ENCODE measurements at regions not wholly inside any gene's neighbourhood (a gene's known extent, or its start where the extent isn't known, plus 50 kb on each side); places are given as distances from the start of the nearest gene placed in this dataset.

GRCh38 chr3:124656531-124656930 is 73.7 kb upstream of the UMPS start:
- H3K36me3 ChIP-seq (ENCODE audit: control insufficient read depth, insufficient read depth, low read length), result no peaks in the 10 kb centered on the region
- no TSS peak for BruUV-seq (replicated peaks)
- no peak overlapping the region for H3K27ac ChIP-seq (ENCODE audit: low read length)
- CTCF ChIA-PET, result no interaction called here
- in situ Hi-C loops (cut with HindIII; ENCODE audit: low pct_unique_long_range_greater_than_20kb, low sequenced_read_pairs), result no loop called here
- no peak for TF ChIP-seq POLR2AphosphoS5 (IDR thresholded peaks at IDR 0.05; ENCODE audit: low read depth, low read length)
- no peak for TF ChIP-seq TCF7L2 (IDR thresholded peaks at IDR 0.05; ENCODE audit: low read depth, low read length)
- TF ChIP-seq CTCF (IDR thresholded peaks at IDR 0.05), result no peak
- no peaks in the 10 kb centered on the region for H3K9me3 ChIP-seq (ENCODE audit: control insufficient read depth, insufficient read depth, low read depth, low read length)
- H3K4me3 ChIP-seq (ENCODE audit: low read depth in 2 of 2, low read length in 2 of 2), result no peak overlapping the region
- no peaks in the 10 kb centered on the region for H3K4me1 ChIP-seq (ENCODE audit: control insufficient read depth, insufficient read depth, low read length)
- no peak for ATAC-seq
- POLR2A ChIA-PET, result no interaction called here
- no peak for DNase-seq (ENCODE audit: low read depth, low spot score)
- peaks cover 26% of the 10 kb centered on the region for H3K27me3 ChIP-seq (ENCODE audit: control insufficient read depth, insufficient read depth, low read length)
- intact Hi-C loops (cut with micrococcal nuclease; ENCODE audit: unreplicated experiment), result no loop called here

- in situ Hi-C loops (cut with HindIII; ENCODE audit: low pct_unique_long_range_greater_than_20kb, low sequenced_read_pairs), result no loop called here
- CTCF ChIA-PET, result no interaction called here
- no TSS peak for BruUV-seq (replicated peaks)
- H3K4me1 ChIP-seq (ENCODE audit: control insufficient read depth, insufficient read depth, low read length), result no peaks in the 10 kb centered on the region
- no peaks in the 10 kb centered on the region for H3K9me3 ChIP-seq (ENCODE audit: control insufficient read depth, insufficient read depth, low read depth, low read length)
- no peak overlapping the region for H3K27ac ChIP-seq (ENCODE audit: low read length)
- DNase-seq (ENCODE audit: low read depth, low spot score), result no peak
- H3K36me3 ChIP-seq (ENCODE audit: control insufficient read depth, insufficient read depth, low read length), result no peaks in the 10 kb centered on the region
- TF ChIP-seq SIN3A (IDR thresholded peaks at IDR 0.05; ENCODE audit: borderline replicate concordance, insufficient read depth, low read depth, low read length) (no peak), TCF7L2 (IDR thresholded peaks at IDR 0.05; ENCODE audit: low read depth, low read length) (no peak), REST (IDR thresholded peaks at IDR 0.05; ENCODE audit: insufficient read depth in 1 of 2, low read depth in 2 of 2, low read length in 1 of 2) (no peak), POLR2AphosphoS5 (IDR thresholded peaks at IDR 0.05; ENCODE audit: low read depth, low read length) (no peak), CTCF (IDR thresholded peaks at IDR 0.05) (no peak)
- POLR2A ChIA-PET, result interaction anchor here (0.5 kb wide), 1 partner anchor 109 kb away, joined by 5 read pairs; no protein-coding TSS in a partner anchor
- no peak overlapping the region for H3K4me3 ChIP-seq (ENCODE audit: low read depth in 2 of 2, low read length in 2 of 2)
- intact Hi-C loops (cut with micrococcal nuclease; ENCODE audit: unreplicated experiment), result no loop called here
- no peak for ATAC-seq
- peaks cover 24% of the 10 kb centered on the region for H3K27me3 ChIP-seq (ENCODE audit: control insufficient read depth, insufficient read depth, low read length)
Measured at GRCh38 chr3:124657138-124657537, 73.1 kb upstream of the UMPS start.
